Esophagus squamous epithelium (tissue), 4 donors: ENCODE measurements at regions not wholly inside any gene's neighbourhood (a gene's known extent, or its start where the extent isn't known, plus 50 kb on each side); places are given as distances from the start of the nearest gene placed in this dataset.

Experiments used
- CTCF ChIP-seq, 6 experiments: fragments of 450-650 bp in 4 of 6; fragments of 200-600 bp in 2 of 6; sonication (generic) in 2 of 6; IDR thresholded peaks; one replicate each; pipeline ENCODE4 v1.5.1; 2016 to 2019; ENCODE audit warnings: antibody characterized with exemption in 6 of 6, mild to moderate bottlenecking in 4 of 6, moderate library complexity in 4 of 6
- POLR2A ChIP-seq, 4 donors: fragments of 450-650 bp; IDR thresholded peaks; one replicate each; pipeline ENCODE4 v1.6.1; 2017; ENCODE audit warnings: antibody characterized with exemption in 4 of 4, mild to moderate bottlenecking in 4 of 4, moderate library complexity in 3 of 4

GRCh38 chr1:190908691-190909090 lies 431.0 kb upstream of the BRINP3 start:
- TF ChIP-seq CTCF (IDR thresholded peaks at IDR 0.05) (no peak), POLR2A (IDR thresholded peaks at IDR 0.05) (no peak)
